GM21423 (cell line): ENCODE measurements at regions not wholly inside any gene's neighbourhood (a gene's known extent, or its start where the extent isn't known, plus 50 kb on each side); places are given as distances from the start of the nearest gene placed in this dataset.

Source experiments
- ATAC-seq: cut with Tn5 transposase; IDR thresholded peaks from one replicate; pipeline ENCODE4 v1.9.1; 2021; ENCODE audit warnings: mild to moderate bottlenecking, moderate library complexity; ENCODE audit not compliant: unreplicated experiment

- ATAC-seq, result no peak
Measured at GRCh38 chr4:43766648-43767047, 682.0 kb downstream of the KCTD8 start.

DNA sequence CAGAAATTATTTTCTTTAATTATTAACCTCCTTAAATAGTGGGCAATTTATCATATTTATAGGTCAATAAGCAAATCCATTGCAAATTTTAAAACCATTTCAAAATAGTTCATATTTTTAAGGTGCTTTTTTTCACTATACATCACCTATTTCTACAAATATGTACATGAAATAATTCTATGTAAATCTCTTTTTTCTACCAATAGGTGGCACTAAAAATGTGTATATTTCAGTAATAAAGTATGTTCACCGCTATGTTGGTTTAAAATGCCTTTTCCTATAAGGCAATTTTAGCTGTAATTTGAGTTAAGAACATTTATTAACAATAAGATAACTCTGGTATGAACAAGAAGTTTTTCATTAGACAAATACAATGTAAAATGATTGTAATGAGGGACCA lies 672.2 kb downstream of the KCTD8 start:
- ATAC-seq, result no peak

GRCh38 chr4:43778187-43778915 lies 670.3 kb downstream of the KCTD8 start:
- ATAC-seq, result no peak

GRCh38 chr4:43781125-43781524 lies 667.5 kb downstream of the KCTD8 start:
- no peak for ATAC-seq

GRCh38 chr4:43782391-43782790 lies 666.2 kb downstream of the KCTD8 start:
- ATAC-seq, result no peak

DNA sequence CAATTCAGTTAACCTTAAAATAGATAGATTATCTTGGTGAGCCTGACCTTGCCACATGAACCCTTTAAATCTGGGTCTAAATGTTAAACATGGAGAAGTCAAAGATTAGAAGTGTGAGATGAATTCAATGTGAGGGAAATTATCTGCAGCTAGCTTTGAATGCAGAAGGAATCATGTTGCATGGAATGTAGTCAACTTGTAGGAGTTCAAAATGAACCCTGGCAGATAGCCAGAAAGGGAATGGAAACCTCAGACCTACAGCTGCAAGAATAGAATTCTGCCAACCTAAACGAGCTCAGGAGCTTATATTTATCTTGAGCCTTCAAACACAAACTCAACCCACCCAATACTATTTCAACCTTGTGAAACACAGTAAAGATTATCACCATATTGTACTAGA lies 632.5 kb downstream of the KCTD8 start:
- no peak for ATAC-seq

GRCh38 chr4:43822621-43823020 lies 626.0 kb downstream of the KCTD8 start:
- no peak for ATAC-seq

DNA sequence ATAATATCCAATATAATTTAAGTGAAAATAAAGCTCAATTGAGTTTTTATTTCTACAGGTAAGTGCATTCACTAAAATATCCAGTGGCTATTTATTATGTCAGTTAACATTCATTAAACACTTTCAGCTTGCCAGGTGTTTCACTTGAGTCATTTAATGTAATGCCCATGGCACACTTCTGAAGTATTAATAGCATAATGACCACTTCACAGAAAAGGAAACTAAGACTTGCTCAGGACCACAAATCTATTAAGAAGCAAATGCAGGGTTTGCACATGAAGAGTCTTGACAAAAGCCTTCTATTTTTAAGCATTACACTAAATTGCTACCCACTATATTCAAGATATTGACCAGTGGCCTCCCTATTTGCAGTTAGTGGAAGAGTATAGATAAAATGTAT lies 612.7 kb downstream of the KCTD8 start:
- no peak for ATAC-seq

- ATAC-seq, result no peak
Measured at GRCh38 chr4:43837171-43837570, 611.4 kb downstream of the KCTD8 start.

DNA sequence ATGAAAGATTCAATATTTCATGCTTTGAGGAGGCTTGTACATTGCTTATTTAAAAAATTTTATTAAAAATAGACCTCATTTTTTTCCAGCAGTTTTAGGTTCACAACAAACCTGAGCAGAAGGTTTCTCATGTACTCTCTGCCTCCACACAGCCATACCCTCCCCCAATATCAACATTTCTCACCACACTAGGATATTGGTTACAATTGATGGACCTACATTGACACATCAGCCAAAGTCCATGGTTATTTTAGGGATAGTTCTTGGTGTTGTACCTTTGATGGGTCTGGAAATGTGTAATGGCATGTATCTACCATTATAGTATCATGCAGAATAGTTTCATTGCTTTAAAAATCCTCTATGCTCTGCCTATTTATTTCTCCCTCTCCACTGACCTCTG lies 611.0 kb downstream of the KCTD8 start:
- no peak for ATAC-seq

DNA sequence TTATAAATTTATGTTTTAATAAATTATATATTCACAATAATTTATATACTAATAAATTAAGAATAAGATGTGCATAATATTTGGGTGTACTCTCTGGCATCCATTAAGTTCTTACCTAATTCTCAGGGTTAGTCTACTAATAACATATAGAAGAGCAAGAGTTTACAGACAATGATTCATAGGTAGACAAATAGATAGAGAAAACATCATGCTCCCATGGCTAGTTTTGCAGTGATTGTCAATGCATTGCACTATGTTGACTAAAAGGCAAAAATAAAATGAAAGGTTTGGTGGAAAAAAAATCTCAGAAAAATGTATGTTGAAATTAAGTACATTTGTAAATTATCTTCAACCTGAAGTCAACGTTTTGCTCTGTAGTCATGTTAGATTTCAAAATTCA lies 606.0 kb downstream of the KCTD8 start:
- ATAC-seq, result no peak

DNA sequence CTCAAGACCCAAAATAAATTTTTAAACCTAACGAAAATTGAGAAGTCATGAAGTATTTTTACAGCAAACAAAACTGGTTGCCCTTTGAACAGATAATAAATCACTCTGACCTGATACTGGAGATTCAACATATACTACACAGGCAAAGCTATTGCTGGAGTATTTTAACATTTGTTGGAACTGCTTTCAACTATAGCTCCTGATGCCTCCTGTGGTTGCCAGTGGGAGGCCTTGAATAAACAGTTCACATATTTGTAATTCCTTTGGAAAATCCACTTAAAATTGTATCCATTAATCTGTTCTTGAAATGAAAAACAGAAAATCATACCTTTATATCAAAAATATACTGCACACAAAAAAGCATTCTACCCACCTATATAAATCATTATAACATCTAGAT lies 605.1 kb downstream of the KCTD8 start:
- no peak for ATAC-seq

- ATAC-seq, result no peak
Measured at GRCh38 chr4:43846111-43846587, 602.5 kb downstream of the KCTD8 start.

GRCh38 chr4:43853565-43854264 lies 594.9 kb downstream of the KCTD8 start:
- ATAC-seq, result no peak

GRCh38 chr4:43855283-43855682 lies 593.3 kb downstream of the KCTD8 start:
- no peak for ATAC-seq

- no peak for ATAC-seq
Measured at GRCh38 chr4:43864616-43865146, 583.9 kb downstream of the KCTD8 start.

DNA sequence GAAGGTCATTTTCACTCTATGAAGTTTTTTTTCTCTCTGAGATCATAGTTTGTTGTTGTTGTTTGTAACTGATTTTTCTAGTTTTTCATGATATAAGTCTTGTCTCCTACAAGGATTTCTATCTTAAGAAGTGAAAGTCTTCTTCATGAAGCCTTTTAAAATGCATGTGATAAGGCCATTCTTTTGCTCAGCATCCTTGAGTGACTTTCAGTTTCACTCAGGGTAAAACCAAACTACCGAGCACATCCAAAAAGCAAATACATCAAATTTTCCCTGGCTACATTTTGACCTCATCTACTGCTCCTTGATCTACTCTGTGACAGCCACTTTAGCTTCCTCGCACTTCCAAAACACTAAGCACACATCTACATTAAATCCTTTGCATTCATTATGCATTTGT lies 580.7 kb downstream of the KCTD8 start:
- ATAC-seq, result no peak

GRCh38 chr4:43875655-43876054 lies 573.0 kb downstream of the KCTD8 start:
- no peak for ATAC-seq

GRCh38 chr4:43882470-43882869 lies 566.1 kb downstream of the KCTD8 start:
- no peak for ATAC-seq

GRCh38 chr4:43886196-43886595 lies 562.4 kb downstream of the KCTD8 start:
- no peak for ATAC-seq

GRCh38 chr4:43898836-43899235 lies 549.8 kb downstream of the KCTD8 start:
- no peak for ATAC-seq

- no peak for ATAC-seq
Measured at GRCh38 chr4:43903456-43903855, 545.2 kb downstream of the KCTD8 start.
